PC-9 (cell line): ENCODE measurements at regions not wholly inside any gene's neighbourhood (a gene's known extent, or its start where the extent isn't known, plus 50 kb on each side); places are given as distances from the start of the nearest gene placed in this dataset.

Source experiments
- BruUV-seq: library from RNA; stranded (reverse); fragments of 400-500 nt; replicated peaks from 2 replicates; lab custom pipeline; 2021; lab: Mats Ljungman, UMichigan
- CTCF ChIA-PET: fragments of 300-600 bp; sonication (Branson Sonifier 250); formaldehyde crosslinking; loops from one replicate; lab custom pipeline; 2022; ENCODE audit warnings: antibody characterized with exemption; lab: Charles Lee
- POLR2A ChIA-PET: fragments of 300-600 bp; sonication (Branson Sonifier 250); formaldehyde crosslinking; loops from one replicate; lab custom pipeline; 2022; ENCODE audit warnings: antibody characterized with exemption; ENCODE audit not compliant: unreplicated experiment; lab: Charles Lee
- DNase-seq, 2 experiments: peaks; one replicate each; pipeline versions ENCODE4 v3.0.0 to v3.0.0-alpha.2; 2015 to 2022; ENCODE audit warnings: mixed read lengths in 1 of 2
- H2AFZ ChIP-seq: fragments of 200-600 bp; sonication (generic); 2 replicates; pipeline ENCODE4 v1.8.1; 2017; ENCODE audit warnings: antibody characterized with exemption
- H3F3A ChIP-seq: fragments of 200-600 bp; sonication (generic); 2 replicates; pipeline ENCODE4 v1.8.1; 2017; ENCODE audit warnings: antibody characterized with exemption, mild to moderate bottlenecking, low read depth; ENCODE audit not compliant: insufficient read depth
- H3K27ac ChIP-seq: fragments of 200-600 bp; sonication (generic); 2 replicates; pipeline ENCODE4 v1.6.1; 2016; ENCODE audit warnings: mixed run types
- H3K27me3 ChIP-seq: fragments of 200-600 bp; sonication (generic); 2 replicates; pipeline ENCODE4 v1.6.1; 2016; ENCODE audit warnings: low read depth, mixed run types; ENCODE audit not compliant: insufficient read depth
- H3K36me3 ChIP-seq: fragments of 200-600 bp; sonication (generic); 2 replicates; pipeline ENCODE4 v1.6.1; 2016; ENCODE audit warnings: low read depth, mixed run types
- H3K4me1 ChIP-seq: fragments of 200-600 bp; sonication (generic); replicated peaks from 2 replicates; pipeline ENCODE4 v1.6.1; 2016; ENCODE audit warnings: mixed run types; ENCODE audit not compliant: insufficient read depth
- H3K4me2 ChIP-seq: fragments of 200-600 bp; sonication (generic); 2 replicates; pipeline ENCODE4 v1.6.1; 2017; ENCODE audit warnings: mixed run types
- H3K4me3 ChIP-seq: fragments of 200-600 bp; sonication (generic); 2 replicates; pipeline ENCODE4 v1.6.1; 2016; ENCODE audit warnings: mixed run types
- H3K79me2 ChIP-seq: fragments of 200-600 bp; sonication (generic); 2 replicates; pipeline ENCODE4 v1.6.1; 2017; ENCODE audit warnings: low read depth, mixed run types
- H3K9me2 ChIP-seq: fragments of 200-600 bp; sonication (generic); 2 replicates; pipeline ENCODE4 v1.8.1; 2017; ENCODE audit warnings: mild to moderate bottlenecking; ENCODE audit not compliant: insufficient read depth
- H3K9me3 ChIP-seq: fragments of 200-600 bp; sonication (generic); 2 replicates; pipeline ENCODE4 v1.8.1; 2016; ENCODE audit warnings: low read depth; ENCODE audit not compliant: insufficient read depth
- H4K20me1 ChIP-seq: fragments of 200-600 bp; sonication (generic); 2 replicates; pipeline ENCODE4 v1.8.1; 2017; ENCODE audit not compliant: insufficient read depth
- EZH2 ChIP-seq: fragments of 200-600 bp; sonication (generic); IDR thresholded peaks from 2 replicates; pipeline ENCODE4 v1.8.0; 2017; ENCODE audit warnings: antibody characterized with exemption, low read depth
- intact Hi-C: fragments of 100-400 bp; cut with micrococcal nuclease; formaldehyde crosslinking; loops from one replicate; pipeline ENCODE4 v1.10.0; 2022; ENCODE audit not compliant: unreplicated experiment
- TF ChIP-seq, protein P1 (sequence below): fragments of 200-600 bp; sonication (generic); conservative IDR thresholded peaks from 2 replicates; pipeline ENCODE4 v1.6.1; 2017; ENCODE audit warnings: mixed run types, antibody characterized with exemption, mild to moderate bottlenecking, moderate library complexity

DNA sequence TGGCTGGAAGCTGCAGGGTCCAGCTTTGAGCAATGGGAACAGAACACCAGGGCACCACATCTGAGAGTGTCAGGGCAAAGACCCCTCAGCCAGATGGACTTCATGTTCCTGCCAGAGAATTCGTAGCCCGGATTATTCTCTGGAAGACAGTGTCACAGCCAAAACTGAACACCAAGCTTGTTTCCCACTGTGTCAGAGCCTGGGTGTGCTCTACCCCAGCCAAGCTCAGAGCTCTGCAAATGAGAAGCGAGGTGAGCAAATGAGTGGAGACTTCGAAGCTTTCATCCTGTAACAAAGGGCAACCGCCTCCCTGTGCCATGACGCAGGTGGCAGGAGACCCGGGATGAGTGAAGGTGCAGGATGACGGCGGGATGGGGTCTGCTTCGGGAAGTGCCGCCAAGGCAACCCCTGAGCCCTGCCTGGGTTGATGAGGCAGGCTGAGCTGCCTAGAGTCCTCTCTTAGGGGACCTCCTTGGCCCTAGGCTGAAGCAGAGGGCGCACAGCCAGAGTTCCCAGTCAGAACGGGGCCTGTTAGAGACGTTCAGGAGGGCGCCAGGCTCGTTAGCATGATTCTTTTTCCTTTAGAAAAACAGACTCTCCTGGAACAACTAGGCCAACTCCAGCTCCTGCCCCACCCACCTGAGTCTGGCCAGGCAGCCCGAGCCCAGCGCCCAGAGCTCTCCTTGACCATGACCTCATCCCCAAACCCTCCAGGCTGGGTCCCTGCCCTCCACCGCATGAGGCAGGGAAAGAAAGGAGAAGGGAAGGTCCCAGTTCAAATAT, 187.7 kb downstream of the SOD2 start:
- no peaks in the 10 kb centered on the region for H3K9me3 ChIP-seq
- H3K4me3 ChIP-seq, result no peak overlapping the region
- no peaks in the 10 kb centered on the region for H3K36me3 ChIP-seq
- no peak overlapping the region for H3K27ac ChIP-seq
- no TSS peak for BruUV-seq
- ChIA-PET POLR2A (no interaction called here), CTCF (no interaction called here)
- peaks cover 53% of the 10 kb centered on the region for H3K27me3 ChIP-seq
- no peak overlapping the region for H2AFZ ChIP-seq
- no peaks in the 10 kb centered on the region for H4K20me1 ChIP-seq
- H3F3A ChIP-seq, result no peaks in the 10 kb centered on the region
- H3K79me2 ChIP-seq, result no peaks in the 10 kb centered on the region
- no peak for DNase-seq
- TF ChIP-seq EZH2, result no peak
- TF ChIP-seq, protein P1, sequence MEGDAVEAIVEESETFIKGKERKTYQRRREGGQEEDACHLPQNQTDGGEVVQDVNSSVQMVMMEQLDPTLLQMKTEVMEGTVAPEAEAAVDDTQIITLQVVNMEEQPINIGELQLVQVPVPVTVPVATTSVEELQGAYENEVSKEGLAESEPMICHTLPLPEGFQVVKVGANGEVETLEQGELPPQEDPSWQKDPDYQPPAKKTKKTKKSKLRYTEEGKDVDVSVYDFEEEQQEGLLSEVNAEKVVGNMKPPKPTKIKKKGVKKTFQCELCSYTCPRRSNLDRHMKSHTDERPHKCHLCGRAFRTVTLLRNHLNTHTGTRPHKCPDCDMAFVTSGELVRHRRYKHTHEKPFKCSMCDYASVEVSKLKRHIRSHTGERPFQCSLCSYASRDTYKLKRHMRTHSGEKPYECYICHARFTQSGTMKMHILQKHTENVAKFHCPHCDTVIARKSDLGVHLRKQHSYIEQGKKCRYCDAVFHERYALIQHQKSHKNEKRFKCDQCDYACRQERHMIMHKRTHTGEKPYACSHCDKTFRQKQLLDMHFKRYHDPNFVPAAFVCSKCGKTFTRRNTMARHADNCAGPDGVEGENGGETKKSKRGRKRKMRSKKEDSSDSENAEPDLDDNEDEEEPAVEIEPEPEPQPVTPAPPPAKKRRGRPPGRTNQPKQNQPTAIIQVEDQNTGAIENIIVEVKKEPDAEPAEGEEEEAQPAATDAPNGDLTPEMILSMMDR, result no peak
- H3K9me2 ChIP-seq, result no peaks in the 10 kb centered on the region
- H3K4me1 ChIP-seq, result no peaks in the 10 kb centered on the region
- intact Hi-C loops, result no loop called here
- no peak overlapping the region for H3K4me2 ChIP-seq

DNA sequence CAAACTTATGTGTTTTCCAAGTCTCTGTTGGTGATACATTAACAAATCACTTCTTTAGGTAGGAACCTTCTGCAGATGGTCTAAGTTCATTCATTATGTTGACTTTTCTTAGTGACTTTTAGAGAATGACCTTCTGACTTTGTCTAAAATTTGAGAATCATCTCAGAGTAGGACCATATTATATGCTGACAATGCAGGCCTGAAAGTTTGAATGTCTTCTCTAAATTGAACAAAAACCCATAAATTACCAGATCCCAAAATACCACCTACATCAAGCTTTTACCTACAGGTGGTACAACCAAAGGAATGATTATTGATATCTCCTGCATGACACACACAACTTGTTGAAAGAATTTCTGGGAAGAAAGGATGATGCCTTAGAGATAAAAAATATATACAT, 191.5 kb downstream of the SOD2 start:
- intact Hi-C loops, result no loop called here
- Histone ChIP-seq H3K4me2 (no peak overlapping the region), H3F3A (no peaks in the 10 kb centered on the region), H2AFZ (no peak overlapping the region), H3K9me2 (no peaks in the 10 kb centered on the region), H3K79me2 (no peaks in the 10 kb centered on the region), H3K27ac (no peak overlapping the region), H3K27me3 (peaks cover 36% of the 10 kb centered on the region), H3K4me3 (no peak overlapping the region), H3K9me3 (no peaks in the 10 kb centered on the region), H3K4me1 (no peaks in the 10 kb centered on the region), H3K36me3 (no peaks in the 10 kb centered on the region), H4K20me1 (no peaks in the 10 kb centered on the region)
- POLR2A ChIA-PET, result no interaction called here
- no peak for DNase-seq
- no TSS peak for BruUV-seq
- TF ChIP-seq EZH2, result no peak
- TF ChIP-seq, protein P1, result no peak
- CTCF ChIA-PET, result no interaction called here

DNA sequence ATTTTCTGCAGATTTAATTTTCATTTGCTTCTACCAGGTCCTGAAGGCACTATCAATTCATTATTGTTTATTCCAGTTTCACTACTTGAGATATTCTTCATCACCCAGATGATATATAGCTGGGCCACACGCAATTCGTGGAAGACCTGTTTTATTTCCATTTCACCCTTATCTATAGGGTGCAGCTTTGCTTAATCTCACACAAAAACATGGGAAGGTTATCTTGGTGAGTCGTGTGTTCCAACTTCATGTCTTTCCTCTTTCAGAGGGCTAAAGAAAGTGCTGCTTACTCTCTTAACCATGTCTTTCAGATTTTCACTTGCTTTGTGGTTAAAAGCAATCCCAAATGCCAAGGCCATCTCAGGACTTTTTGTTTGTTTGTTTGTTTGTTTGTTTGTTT, 194.0 kb downstream of the SOD2 start:
- Histone ChIP-seq H3F3A (no peaks in the 10 kb centered on the region), H4K20me1 (no peaks in the 10 kb centered on the region), H3K27me3 (peaks cover 15% of the 10 kb centered on the region), H3K4me3 (no peak overlapping the region), H2AFZ (no peak overlapping the region), H3K27ac (no peak overlapping the region), H3K9me2 (no peaks in the 10 kb centered on the region), H3K4me2 (no peak overlapping the region), H3K9me3 (no peaks in the 10 kb centered on the region), H3K79me2 (no peaks in the 10 kb centered on the region), H3K4me1 (no peaks in the 10 kb centered on the region), H3K36me3 (no peaks in the 10 kb centered on the region)
- ChIA-PET POLR2A (no interaction called here), CTCF (no interaction called here)
- no peak for TF ChIP-seq EZH2
- TF ChIP-seq, protein P1, result no peak
- BruUV-seq, result no TSS peak
- DNase-seq, result no peak
- intact Hi-C loops, result no loop called here
